ENCODE measurements at regions not wholly inside any gene's neighbourhood (a gene's known extent, or its start where the extent isn't known, plus 50 kb on each side); places are given as distances from the start of the nearest gene placed in this dataset.

DNA sequence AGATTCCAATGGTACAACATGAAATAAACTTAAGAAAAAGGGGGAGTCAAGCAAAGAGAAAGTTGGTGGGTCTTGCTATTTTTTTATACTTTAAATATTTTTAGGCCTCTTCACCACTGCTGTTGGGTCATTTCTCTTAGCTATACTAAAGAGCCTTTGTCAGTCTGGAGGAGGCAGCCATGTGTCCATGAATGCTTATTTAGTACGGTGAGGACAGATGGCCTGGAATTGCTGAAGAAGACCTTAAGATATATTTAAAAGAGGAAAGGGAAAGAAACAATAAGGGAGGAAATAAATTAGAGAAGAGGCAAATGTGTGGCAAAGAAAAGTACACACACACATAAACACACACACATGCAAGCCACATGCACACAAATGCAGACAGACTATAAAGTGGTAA, 560.5 kb upstream of the MEF2C start:
- DNase-seq (ENCODE audit: low read depth in 2 of 2), result no peak
- TF ChIP-seq, protein P1, sequence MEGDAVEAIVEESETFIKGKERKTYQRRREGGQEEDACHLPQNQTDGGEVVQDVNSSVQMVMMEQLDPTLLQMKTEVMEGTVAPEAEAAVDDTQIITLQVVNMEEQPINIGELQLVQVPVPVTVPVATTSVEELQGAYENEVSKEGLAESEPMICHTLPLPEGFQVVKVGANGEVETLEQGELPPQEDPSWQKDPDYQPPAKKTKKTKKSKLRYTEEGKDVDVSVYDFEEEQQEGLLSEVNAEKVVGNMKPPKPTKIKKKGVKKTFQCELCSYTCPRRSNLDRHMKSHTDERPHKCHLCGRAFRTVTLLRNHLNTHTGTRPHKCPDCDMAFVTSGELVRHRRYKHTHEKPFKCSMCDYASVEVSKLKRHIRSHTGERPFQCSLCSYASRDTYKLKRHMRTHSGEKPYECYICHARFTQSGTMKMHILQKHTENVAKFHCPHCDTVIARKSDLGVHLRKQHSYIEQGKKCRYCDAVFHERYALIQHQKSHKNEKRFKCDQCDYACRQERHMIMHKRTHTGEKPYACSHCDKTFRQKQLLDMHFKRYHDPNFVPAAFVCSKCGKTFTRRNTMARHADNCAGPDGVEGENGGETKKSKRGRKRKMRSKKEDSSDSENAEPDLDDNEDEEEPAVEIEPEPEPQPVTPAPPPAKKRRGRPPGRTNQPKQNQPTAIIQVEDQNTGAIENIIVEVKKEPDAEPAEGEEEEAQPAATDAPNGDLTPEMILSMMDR (IDR thresholded peaks at IDR 0.05; ENCODE audit: low read depth, low read length), result no peak
- no peak overlapping the region for H3K4me3 ChIP-seq (replicated peaks in 1 of 2; ENCODE audit: low read depth in 2 of 2, low read length in 2 of 2)

DNA sequence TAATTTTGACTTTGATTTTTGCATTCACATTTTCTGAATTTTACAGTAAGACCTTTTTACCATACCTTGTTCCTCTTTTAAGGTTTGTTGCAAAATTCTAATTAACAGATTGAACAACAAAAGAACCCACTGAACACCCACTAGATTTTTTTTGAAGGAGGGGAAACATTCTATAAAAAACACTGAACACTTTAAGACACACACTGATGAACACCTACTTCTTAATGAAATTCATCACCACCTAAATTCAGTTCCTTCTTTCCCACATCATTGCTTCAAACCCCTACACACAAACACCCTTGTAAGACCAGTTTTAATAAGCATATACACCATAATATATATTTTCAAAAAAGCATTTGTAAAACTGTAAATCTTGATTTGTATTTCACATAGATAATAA, 559.0 kb upstream of the MEF2C start:
- TF ChIP-seq, protein P1 (IDR thresholded peaks at IDR 0.05; ENCODE audit: low read depth, low read length), result no peak
- H3K4me3 ChIP-seq (replicated peaks in 1 of 2; ENCODE audit: low read depth in 2 of 2, low read length in 2 of 2), result no peak overlapping the region
- DNase-seq (ENCODE audit: low read depth in 2 of 2), result no peak

DNA sequence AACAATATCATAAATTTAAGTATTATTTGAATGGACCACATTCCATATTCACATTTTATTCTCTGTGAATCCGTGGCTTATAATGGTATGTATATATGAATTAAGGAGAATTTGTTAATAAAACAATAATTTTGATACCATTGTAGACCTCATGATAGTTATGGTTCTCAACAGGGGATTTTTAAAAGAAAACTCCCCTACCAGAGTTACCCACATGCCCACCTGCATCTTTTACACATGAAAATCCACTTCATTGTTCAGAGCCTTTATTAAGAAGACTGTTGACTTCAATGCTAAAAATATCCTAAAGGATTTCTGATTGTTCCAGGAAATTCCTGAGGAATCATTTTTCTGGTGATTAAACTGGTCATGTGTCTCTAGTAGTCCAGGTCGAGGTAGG, 557.7 kb upstream of the MEF2C start:
- no peak for DNase-seq (ENCODE audit: low read depth in 2 of 2)
- TF ChIP-seq, protein P1 (IDR thresholded peaks at IDR 0.05; ENCODE audit: low read depth, low read length), result no peak
- no peak overlapping the region for H3K4me3 ChIP-seq (replicated peaks in 1 of 2; ENCODE audit: low read depth in 2 of 2, low read length in 2 of 2)

DNA sequence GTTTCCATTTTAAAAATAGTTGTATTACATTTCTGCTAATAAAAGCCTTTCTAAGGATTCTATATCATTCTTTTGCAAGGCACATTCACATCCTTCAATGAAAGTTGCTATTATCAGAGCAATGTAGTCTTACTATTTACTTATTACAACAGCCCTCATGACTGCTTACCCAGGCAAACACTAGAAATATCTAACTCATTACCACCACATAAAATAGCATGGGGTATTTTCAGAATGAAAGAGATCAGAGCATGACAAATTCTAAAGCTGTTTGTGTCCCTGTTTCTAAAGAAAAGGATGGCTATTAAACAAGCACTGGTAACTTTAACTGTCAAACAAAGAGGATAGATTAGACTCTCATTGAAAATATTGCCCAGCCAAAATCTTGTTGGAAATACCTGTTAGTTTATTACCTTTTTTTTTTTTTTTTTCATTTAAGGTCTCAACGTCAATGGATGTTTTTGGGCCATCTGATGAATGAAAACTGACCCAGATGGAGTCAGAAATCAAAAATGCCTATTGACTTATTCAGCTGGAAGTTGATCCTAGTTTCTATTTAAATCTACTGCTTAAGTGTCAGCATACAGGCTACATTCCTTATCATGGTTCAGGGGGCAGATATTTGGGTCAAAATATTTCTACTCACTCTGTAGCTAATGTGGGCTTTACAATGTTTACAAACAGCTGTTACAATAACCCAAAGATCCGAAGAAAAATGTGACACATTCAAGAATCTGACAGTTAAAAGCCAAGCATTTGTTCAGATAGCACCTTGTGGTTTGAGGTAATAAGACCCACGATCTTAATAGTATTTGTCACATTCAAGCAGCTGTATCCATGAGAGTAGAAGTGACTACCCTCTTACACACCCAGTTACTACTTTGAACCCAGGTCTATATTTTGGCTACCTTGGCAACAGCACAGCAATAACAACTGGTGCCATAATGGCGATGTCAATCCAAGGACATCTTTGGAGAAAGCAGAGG, 554.8 kb upstream of the MEF2C start:
- peak; percentile 10 to 22 for DNase-seq (ENCODE audit: low read depth in 2 of 2)
- no peak overlapping the region for H3K4me3 ChIP-seq (replicated peaks in 1 of 2; ENCODE audit: low read depth in 2 of 2, low read length in 2 of 2)
- TF ChIP-seq, protein P1 (IDR thresholded peaks at IDR 0.05; ENCODE audit: low read depth, low read length), result no peak

DNA sequence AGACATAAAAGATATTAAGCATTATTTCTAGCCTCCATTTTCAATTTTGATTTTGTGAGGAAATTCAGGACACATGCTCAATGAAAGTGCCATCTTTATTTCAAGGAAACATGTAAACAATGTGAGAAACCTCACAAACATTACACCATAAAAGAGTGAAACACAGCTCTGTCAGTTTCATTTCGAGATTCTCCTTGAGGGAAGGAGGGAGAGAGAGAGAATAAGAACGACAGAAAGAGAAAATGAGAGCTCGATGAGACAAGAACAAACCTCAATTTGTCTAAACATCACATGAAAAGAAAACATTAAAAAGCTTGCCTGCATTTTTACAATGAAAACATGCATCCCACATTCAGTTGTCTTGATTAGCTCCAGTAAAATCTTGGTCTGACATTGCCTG, 553.5 kb upstream of the MEF2C start:
- no peak for DNase-seq (ENCODE audit: low read depth in 2 of 2)
- no peak overlapping the region for H3K4me3 ChIP-seq (replicated peaks in 1 of 2; ENCODE audit: low read depth in 2 of 2, low read length in 2 of 2)
- TF ChIP-seq, protein P1 (IDR thresholded peaks at IDR 0.05; ENCODE audit: low read depth, low read length), result no peak

DNA sequence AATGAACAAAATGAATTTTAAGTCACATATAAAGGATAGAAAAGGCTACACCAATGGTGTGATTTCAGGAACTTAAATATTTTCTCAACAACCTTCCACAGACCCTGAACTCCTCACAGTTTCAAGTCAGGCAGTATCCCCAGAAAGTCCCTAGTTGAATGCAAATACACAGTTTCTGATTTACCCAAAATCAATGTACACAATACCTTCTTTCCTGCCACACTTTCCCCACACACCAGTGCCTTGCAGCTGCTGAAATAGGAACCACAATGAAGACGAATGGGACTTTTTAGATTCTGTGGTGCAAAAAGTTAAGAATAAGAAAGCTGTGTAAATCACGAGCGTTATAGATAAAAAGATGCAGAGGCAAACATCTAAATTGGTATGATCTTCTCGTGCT, 552.4 kb upstream of the MEF2C start:
- no peak for DNase-seq (ENCODE audit: low read depth in 2 of 2)
- H3K4me3 ChIP-seq (replicated peaks in 1 of 2; ENCODE audit: low read depth in 2 of 2, low read length in 2 of 2), result no peak overlapping the region
- TF ChIP-seq, protein P1 (IDR thresholded peaks at IDR 0.05; ENCODE audit: low read depth, low read length), result no peak

All from cardiac fibroblast (primary cell).